Neural cell (in vitro differentiated cells): ENCODE measurements at regions not wholly inside any gene's neighbourhood (a gene's known extent, or its start where the extent isn't known, plus 50 kb on each side); places are given as distances from the start of the nearest gene placed in this dataset.

Experiments
- H2AFZ ChIP-seq: fragments of 200-600, 300-800 bp; sonication (generic), shearing (Covaris generic); 2 replicates; pipeline ENCODE4 v1.6.0; 2014; ENCODE audit warnings: low read depth, mild to moderate bottlenecking, antibody characterized with exemption, low read length, moderate library complexity
- H3F3A ChIP-seq: fragments of 200-600 bp; shearing (Covaris generic); 2 replicates; pipeline ENCODE4 v1.6.1; 2016; ENCODE audit warnings: mild to moderate bottlenecking, moderate library complexity, mixed read lengths, antibody characterized with exemption, low read length; ENCODE audit not compliant: insufficient read depth, poor library complexity, severe bottlenecking
- H3K27ac ChIP-seq: fragments of 200-600, 300-800 bp; sonication (generic), shearing (Covaris generic); 2 replicates; pipeline ENCODE4 v1.5.1; 2014; ENCODE audit warnings: mild to moderate bottlenecking, low read length, moderate library complexity
- H3K27me3 ChIP-seq: fragments of 300-800, 200-600 bp; sonication (generic), shearing (Covaris generic); 2 replicates; pipeline ENCODE4 v1.6.0; 2014; ENCODE audit warnings: mild to moderate bottlenecking, low read depth, low read length, moderate library complexity; ENCODE audit not compliant: insufficient read depth
- H3K36me3 ChIP-seq: fragments of 300-800, 200-600 bp; sonication (generic), shearing (Covaris generic); 2 replicates; pipeline ENCODE4 v1.5.1; 2014; ENCODE audit warnings: mild to moderate bottlenecking, antibody characterized with exemption, low read length, moderate library complexity; ENCODE audit not compliant: insufficient read depth
- H3K4me2 ChIP-seq: fragments of 300-800, 200-600 bp; sonication (generic), shearing (Covaris generic); 2 replicates; pipeline ENCODE4 v1.6.0; 2014; ENCODE audit warnings: mild to moderate bottlenecking, low read length
- H3K4me3 ChIP-seq: fragments of 300-800, 200-600 bp; sonication (generic), shearing (Covaris generic); 2 replicates; pipeline ENCODE4 v1.5.1; 2014; ENCODE audit warnings: mild to moderate bottlenecking, low read length, moderate library complexity
- H3K79me2 ChIP-seq: fragments of 200-600 bp; shearing (Covaris generic); replicated peaks from 2 replicates; pipeline ENCODE4 v1.6.0; 2014; ENCODE audit warnings: mild to moderate bottlenecking, low read length, moderate library complexity; ENCODE audit not compliant: insufficient read depth
- H3K9ac ChIP-seq: fragments of 300-800, 200-600 bp; sonication (generic), shearing (Covaris generic); 2 replicates; pipeline ENCODE4 v1.6.1; 2016; ENCODE audit warnings: mild to moderate bottlenecking, low read length, mixed read lengths
- H3K9me2 ChIP-seq: fragments of 200-600 bp; shearing (Covaris generic); 2 replicates; pipeline ENCODE4 v1.6.1; 2016; ENCODE audit warnings: mild to moderate bottlenecking, low read length, mixed read lengths; ENCODE audit not compliant: insufficient read depth
- H3K9me3 ChIP-seq: fragments of 200-600, 300-800 bp; sonication (generic), shearing (Covaris generic); 2 replicates; pipeline ENCODE4 v1.6.1; 2016; ENCODE audit warnings: mild to moderate bottlenecking, mixed run types, low read length, moderate library complexity, mixed read lengths
- H4K20me1 ChIP-seq: fragments of 200-600 bp; shearing (Covaris generic); 2 replicates; pipeline ENCODE4 v1.6.1; 2016; ENCODE audit warnings: mild to moderate bottlenecking, mixed run types; ENCODE audit not compliant: insufficient read depth
- CTCF ChIP-seq: fragments of 450-650 bp; IDR thresholded peaks from 2 replicates; pipeline ENCODE4 v1.5.1; 2014; ENCODE audit warnings: antibody characterized with exemption, mild to moderate bottlenecking, moderate library complexity; ENCODE audit not compliant: poor library complexity, severe bottlenecking
- EP300 ChIP-seq: fragments of 450-650 bp; conservative IDR thresholded peaks from 2 replicates; pipeline ENCODE4 v1.6.1; 2014; ENCODE audit warnings: antibody characterized with exemption, mild to moderate bottlenecking, moderate library complexity; ENCODE audit not compliant: poor library complexity, severe bottlenecking
- EZH2 ChIP-seq: fragments of 200-600, 300-800 bp; shearing (Covaris generic), sonication (generic); IDR thresholded peaks from 2 replicates; pipeline ENCODE4 v1.6.1; 2014; ENCODE audit warnings: antibody characterized with exemption, low read length, borderline replicate concordance, mild to moderate bottlenecking; ENCODE audit not compliant: insufficient read depth, poor library complexity, severe bottlenecking
- MXI1 ChIP-seq: fragments of 450-650 bp; conservative IDR thresholded peaks from 2 replicates; pipeline ENCODE4 v1.6.1; 2014; ENCODE audit warnings: antibody characterized with exemption, mild to moderate bottlenecking; ENCODE audit not compliant: poor library complexity, severe bottlenecking
- POLR2AphosphoS5 ChIP-seq: IDR thresholded peaks from 2 replicates; pipeline ENCODE4 v1.6.1; 2012
- RAD21 ChIP-seq: fragments of 450-650 bp; conservative IDR thresholded peaks from 2 replicates; pipeline ENCODE4 v1.6.1; 2014; ENCODE audit warnings: antibody characterized with exemption, mild to moderate bottlenecking, moderate library complexity
- REST ChIP-seq: IDR thresholded peaks from 2 replicates; pipeline ENCODE4 v1.6.1; 2012; ENCODE audit warnings: borderline replicate concordance
- SMC3 ChIP-seq: fragments of 450-650 bp; conservative IDR thresholded peaks from 2 replicates; pipeline ENCODE4 v1.6.1; 2014; ENCODE audit warnings: antibody characterized with exemption, mild to moderate bottlenecking, moderate library complexity; ENCODE audit not compliant: poor library complexity
- TAF1 ChIP-seq: IDR thresholded peaks from 2 replicates; pipeline ENCODE4 v1.6.1; 2012; ENCODE audit warnings: low read depth

DNA sequence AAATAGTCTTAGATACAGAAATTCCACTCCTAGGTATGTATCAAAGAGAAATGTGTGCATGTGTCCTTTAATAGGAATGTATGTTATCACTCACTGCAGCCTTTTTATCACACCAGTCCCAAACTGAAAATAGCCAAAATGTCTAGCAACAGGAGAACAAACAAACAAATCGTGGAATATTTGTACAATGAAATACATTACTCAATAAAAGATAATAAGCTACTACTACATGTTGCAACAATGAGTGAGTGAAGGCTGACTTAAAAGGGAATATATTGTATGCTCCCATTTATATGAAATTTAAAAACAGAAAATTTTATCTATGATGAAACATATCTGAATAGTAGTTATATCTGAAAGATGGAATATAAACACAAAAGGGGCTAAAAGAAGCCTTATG lies 212.1 kb upstream of the PLD5 start:
- Histone ChIP-seq H3K27me3 (no peaks in the 10 kb centered on the region), H3K4me2 (no peak overlapping the region), H3K79me2 (no peaks in the 10 kb centered on the region), H3K4me3 (no peak overlapping the region), H3K36me3 (no peaks in the 10 kb centered on the region), H3K9me3 (no peaks in the 10 kb centered on the region), H3K9ac (no peak overlapping the region), H4K20me1 (no peaks in the 10 kb centered on the region), H3K27ac (no peak overlapping the region), H2AFZ (no peak overlapping the region), H3F3A (no peaks in the 10 kb centered on the region), H3K9me2 (no peaks in the 10 kb centered on the region)
- TF ChIP-seq POLR2AphosphoS5 (no peak), REST (no peak), RAD21 (no peak)

DNA sequence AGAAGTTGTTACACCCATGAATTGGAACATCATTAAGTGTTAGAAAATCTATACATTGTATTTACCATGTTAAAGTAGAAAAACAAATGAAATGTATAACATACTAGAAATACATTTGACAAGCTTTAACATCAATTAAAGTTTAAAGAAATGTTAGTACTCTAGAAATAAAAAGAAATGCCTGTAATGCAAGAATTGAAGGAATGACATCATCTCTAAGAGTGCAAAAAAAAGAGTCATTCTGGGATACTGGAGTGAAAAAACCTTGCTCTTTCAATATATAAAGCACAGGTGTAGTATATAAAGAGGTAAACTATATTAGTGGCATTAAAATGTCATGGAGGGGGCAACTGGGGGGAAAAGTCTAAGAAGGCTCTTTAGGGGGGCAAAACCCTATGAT lies 210.8 kb upstream of the PLD5 start:
- no peaks in the 10 kb centered on the region for H3K9me2 ChIP-seq
- H3K27me3 ChIP-seq: no peaks in the 10 kb centered on the region
- H3F3A ChIP-seq: no peaks in the 10 kb centered on the region
- no peak for TF ChIP-seq EP300
- TF ChIP-seq EZH2: no peak
- TF ChIP-seq RAD21: no peak
- H3K36me3 ChIP-seq: no peaks in the 10 kb centered on the region
- H3K9me3 ChIP-seq: no peaks in the 10 kb centered on the region
- no peak overlapping the region for H2AFZ ChIP-seq
- no peak overlapping the region for H3K9ac ChIP-seq
- H4K20me1 ChIP-seq: no peaks in the 10 kb centered on the region
- H3K79me2 ChIP-seq: no peaks in the 10 kb centered on the region
- no peak overlapping the region for H3K4me3 ChIP-seq
- no peak overlapping the region for H3K4me2 ChIP-seq
- H3K27ac ChIP-seq: no peak overlapping the region

GRCh38 chr1:242731446-242731845 lies 206.9 kb upstream of the PLD5 start:
- no peak overlapping the region for H2AFZ ChIP-seq
- H3F3A ChIP-seq: no peaks in the 10 kb centered on the region
- no peaks in the 10 kb centered on the region for H3K36me3 ChIP-seq
- no peak overlapping the region for H3K4me3 ChIP-seq
- H3K9ac ChIP-seq: no peak overlapping the region
- TF ChIP-seq EZH2 (no peak), REST (no peak), MXI1 (no peak), RAD21 (no peak), CTCF (no peak), SMC3 (no peak), TAF1 (no peak), EP300 (no peak), POLR2AphosphoS5 (no peak)
- H3K9me3 ChIP-seq: no peaks in the 10 kb centered on the region
- no peaks in the 10 kb centered on the region for H4K20me1 ChIP-seq
- no peak overlapping the region for H3K4me2 ChIP-seq
- no peaks in the 10 kb centered on the region for H3K9me2 ChIP-seq
- no peak overlapping the region for H3K27ac ChIP-seq
- no peaks in the 10 kb centered on the region for H3K79me2 ChIP-seq
- no peaks in the 10 kb centered on the region for H3K27me3 ChIP-seq
